HEK293 (cell line): ENCODE measurements at regions not wholly inside any gene's neighbourhood (a gene's known extent, or its start where the extent isn't known, plus 50 kb on each side); places are given as distances from the start of the nearest gene placed in this dataset.

ENCODE experiments used
- TCF7L2 ChIP-seq: IDR thresholded peaks from 2 replicates; pipeline ENCODE4 v1.6.1; 2011; ENCODE audit warnings: low read depth, mild to moderate bottlenecking, inconsistent platforms, low read length, moderate library complexity, borderline replicate concordance
- ZNF112 ChIP-seq: fragments of 450-650 bp; formaldehyde crosslinking; IDR thresholded peaks from 2 replicates; pipeline ENCODE4 v1.5.0; 2017; ENCODE audit warnings: missing biosample characterization, missing genetic modification characterization
- TF ChIP-seq, protein P1 (sequence below): fragments of 450-650 bp; formaldehyde crosslinking; IDR thresholded peaks from 2 replicates; pipeline ENCODE4 v1.5.1; 2016; ENCODE audit warnings: missing biosample characterization, missing genetic modification characterization

DNA sequence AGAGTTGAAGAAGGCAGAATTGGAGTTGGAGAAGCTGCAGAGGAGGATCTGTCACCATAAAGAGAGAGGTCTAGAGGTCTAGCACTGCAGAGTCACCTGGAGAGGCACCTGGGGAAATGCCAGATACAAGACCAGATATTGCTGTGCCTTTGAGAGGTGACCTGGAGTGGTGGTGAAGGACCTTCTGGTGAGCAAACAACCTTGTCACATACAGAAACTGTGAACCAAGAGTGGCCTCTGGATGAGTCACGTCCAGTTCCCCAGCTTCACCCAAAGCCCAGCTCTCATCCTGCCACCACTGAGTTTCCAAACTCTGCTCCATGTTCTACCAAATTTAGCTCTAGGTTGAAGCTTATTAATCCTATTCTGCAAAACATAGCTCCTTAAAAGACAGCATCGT is 131.1 kb upstream of the FBXL7 start:
- TF ChIP-seq, protein P1, sequence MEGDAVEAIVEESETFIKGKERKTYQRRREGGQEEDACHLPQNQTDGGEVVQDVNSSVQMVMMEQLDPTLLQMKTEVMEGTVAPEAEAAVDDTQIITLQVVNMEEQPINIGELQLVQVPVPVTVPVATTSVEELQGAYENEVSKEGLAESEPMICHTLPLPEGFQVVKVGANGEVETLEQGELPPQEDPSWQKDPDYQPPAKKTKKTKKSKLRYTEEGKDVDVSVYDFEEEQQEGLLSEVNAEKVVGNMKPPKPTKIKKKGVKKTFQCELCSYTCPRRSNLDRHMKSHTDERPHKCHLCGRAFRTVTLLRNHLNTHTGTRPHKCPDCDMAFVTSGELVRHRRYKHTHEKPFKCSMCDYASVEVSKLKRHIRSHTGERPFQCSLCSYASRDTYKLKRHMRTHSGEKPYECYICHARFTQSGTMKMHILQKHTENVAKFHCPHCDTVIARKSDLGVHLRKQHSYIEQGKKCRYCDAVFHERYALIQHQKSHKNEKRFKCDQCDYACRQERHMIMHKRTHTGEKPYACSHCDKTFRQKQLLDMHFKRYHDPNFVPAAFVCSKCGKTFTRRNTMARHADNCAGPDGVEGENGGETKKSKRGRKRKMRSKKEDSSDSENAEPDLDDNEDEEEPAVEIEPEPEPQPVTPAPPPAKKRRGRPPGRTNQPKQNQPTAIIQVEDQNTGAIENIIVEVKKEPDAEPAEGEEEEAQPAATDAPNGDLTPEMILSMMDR = no peak
- TF ChIP-seq ZNF112 (no peak), TCF7L2 (no peak)
